ENCODE measurements at regions not wholly inside any gene's neighbourhood (a gene's known extent, or its start where the extent isn't known, plus 50 kb on each side); places are given as distances from the start of the nearest gene placed in this dataset.
A peak's percentile ranks its signal among the peaks of the same experiment; 100 is the strongest.

- Histone ChIP-seq H3K9me3 (replicated peaks; ENCODE audit: insufficient read depth, low read length) (no peaks in the 10 kb centered on the region), H3K4me3 (ENCODE audit: low read length) (no peak overlapping the region), H3K4me1 (ENCODE audit: low read length) (no peaks in the 10 kb centered on the region), H3K27ac (ENCODE audit: low read length) (no peak overlapping the region), H3K4me2 (ENCODE audit: low read depth, low read length) (no peak overlapping the region), H4K20me1 (ENCODE audit: insufficient read depth, low read length) (no peaks in the 10 kb centered on the region), H3K9me2 (replicated peaks; ENCODE audit: insufficient read depth, low read length) (no peaks in the 10 kb centered on the region), H3F3A (ENCODE audit: insufficient read depth, low read length) (no peaks in the 10 kb centered on the region), H3K79me2 (ENCODE audit: low read length) (no peaks in the 10 kb centered on the region), H3K27me3 (replicated peaks; ENCODE audit: insufficient read depth, low read length) (no peaks in the 10 kb centered on the region), H2AFZ (ENCODE audit: low read length) (no peak overlapping the region), H3K36me3 (replicated peaks; ENCODE audit: insufficient read depth, low read length) (no peaks in the 10 kb centered on the region), H3K9ac (ENCODE audit: low read length) (no peak overlapping the region)
- DNase-seq = no peak
- no peak for TF ChIP-seq EZH2phosphoT487 (IDR thresholded peaks at IDR 0.05; ENCODE audit: low read length)
- TF ChIP-seq EZH2 (optimal IDR thresholded peaks at IDR 0.05; ENCODE audit: low read depth, low read length) = no peak
- no peak for TF ChIP-seq CTCF (IDR thresholded peaks at IDR 0.05; ENCODE audit: low read length)
These were observed 455.4 kb downstream of the EBF1 start for GRCh38 chr5:158644301-158644700.

- Histone ChIP-seq H3K4me2 (ENCODE audit: low read depth, low read length) (no peak overlapping the region), H3K36me3 (replicated peaks; ENCODE audit: insufficient read depth, low read length) (no peaks in the 10 kb centered on the region), H3K27ac (ENCODE audit: low read length) (no peak overlapping the region), H3K79me2 (ENCODE audit: low read length) (no peaks in the 10 kb centered on the region), H3K4me1 (ENCODE audit: low read length) (no peaks in the 10 kb centered on the region), H3K9me3 (replicated peaks; ENCODE audit: insufficient read depth, low read length) (no peaks in the 10 kb centered on the region), H3F3A (ENCODE audit: insufficient read depth, low read length) (no peaks in the 10 kb centered on the region), H4K20me1 (ENCODE audit: insufficient read depth, low read length) (no peaks in the 10 kb centered on the region), H3K4me3 (ENCODE audit: low read length) (no peak overlapping the region), H2AFZ (ENCODE audit: low read length) (no peak overlapping the region), H3K9me2 (replicated peaks; ENCODE audit: insufficient read depth, low read length) (no peaks in the 10 kb centered on the region), H3K9ac (ENCODE audit: low read length) (no peak overlapping the region), H3K27me3 (replicated peaks; ENCODE audit: insufficient read depth, low read length) (no peaks in the 10 kb centered on the region)
- no peak for DNase-seq
- TF ChIP-seq CTCF (IDR thresholded peaks at IDR 0.05; ENCODE audit: low read length) = no peak
These were observed 455.9 kb downstream of the EBF1 start for GRCh38 chr5:158643840-158644239.

GRCh38 chr5:158642879-158643278, 456.8 kb downstream of the EBF1 start:
- H3K9me2 ChIP-seq (replicated peaks; ENCODE audit: insufficient read depth, low read length) = no peaks in the 10 kb centered on the region
- no peaks in the 10 kb centered on the region for H3K4me1 ChIP-seq (ENCODE audit: low read length)
- no peak overlapping the region for H3K4me3 ChIP-seq (ENCODE audit: low read length)
- H3K9me3 ChIP-seq (replicated peaks; ENCODE audit: insufficient read depth, low read length) = no peaks in the 10 kb centered on the region
- no peaks in the 10 kb centered on the region for H3K79me2 ChIP-seq (ENCODE audit: low read length)
- H2AFZ ChIP-seq (ENCODE audit: low read length) = no peak overlapping the region
- no peaks in the 10 kb centered on the region for H3K27me3 ChIP-seq (replicated peaks; ENCODE audit: insufficient read depth, low read length)
- no peaks in the 10 kb centered on the region for H3F3A ChIP-seq (ENCODE audit: insufficient read depth, low read length)
- H3K9ac ChIP-seq (ENCODE audit: low read length) = no peak overlapping the region
- H3K4me2 ChIP-seq (ENCODE audit: low read depth, low read length) = no peak overlapping the region
- H4K20me1 ChIP-seq (ENCODE audit: insufficient read depth, low read length) = no peaks in the 10 kb centered on the region
- DNase-seq = peak; percentile 14
- H3K36me3 ChIP-seq (replicated peaks; ENCODE audit: insufficient read depth, low read length) = no peaks in the 10 kb centered on the region
- no peak overlapping the region for H3K27ac ChIP-seq (ENCODE audit: low read length)
- TF ChIP-seq EZH2 (optimal IDR thresholded peaks at IDR 0.05; ENCODE audit: low read depth, low read length) = no peak
- TF ChIP-seq CTCF (IDR thresholded peaks at IDR 0.05; ENCODE audit: low read length) = no peak
- no peak for TF ChIP-seq EZH2phosphoT487 (IDR thresholded peaks at IDR 0.05; ENCODE audit: low read length)

Measured in MM.1S (cell line).